Osteocyte (in vitro differentiated cells): ENCODE measurements at regions not wholly inside any gene's neighbourhood (a gene's known extent, or its start where the extent isn't known, plus 50 kb on each side); places are given as distances from the start of the nearest gene placed in this dataset.

Experiments used
- DNase-seq: peaks from one replicate; pipeline ENCODE4 v3.0.0; 2021; ENCODE audit warnings: mixed read lengths; ENCODE audit not compliant: unreplicated experiment; ENCODE audit errors: extremely low spot score
- H3K27ac Mint-ChIP-seq: one replicate; pipeline ENCODE4 v1.8.0; 2021; ENCODE audit warnings: mild to moderate bottlenecking, mixed read lengths; ENCODE audit not compliant: unreplicated experiment
- H3K27me3 Mint-ChIP-seq: one replicate; pipeline ENCODE4 v1.8.0; 2021; ENCODE audit warnings: mixed read lengths; ENCODE audit not compliant: unreplicated experiment
- H3K36me3 Mint-ChIP-seq: one replicate; pipeline ENCODE4 v1.8.0; 2021; ENCODE audit warnings: mixed read lengths; ENCODE audit not compliant: unreplicated experiment
- H3K4me1 Mint-ChIP-seq: one replicate; pipeline ENCODE4 v1.8.0; 2021; ENCODE audit warnings: mixed read lengths; ENCODE audit not compliant: unreplicated experiment
- H3K4me3 Mint-ChIP-seq: one replicate; pipeline ENCODE4 v1.8.0; 2021; ENCODE audit warnings: mild to moderate bottlenecking, moderate library complexity, mixed read lengths; ENCODE audit not compliant: unreplicated experiment
- H3K9me3 Mint-ChIP-seq: one replicate; pipeline ENCODE4 v1.8.0; 2021; ENCODE audit warnings: mixed read lengths; ENCODE audit not compliant: unreplicated experiment
- TF ChIP-seq, protein P1 (sequence below): fragments of 200-600 bp; sonication (generic); IDR thresholded peaks from 2 replicates; pipeline ENCODE4 v1.5.0; 2021; ENCODE audit warnings: antibody characterized with exemption, mild to moderate bottlenecking, moderate library complexity

DNA sequence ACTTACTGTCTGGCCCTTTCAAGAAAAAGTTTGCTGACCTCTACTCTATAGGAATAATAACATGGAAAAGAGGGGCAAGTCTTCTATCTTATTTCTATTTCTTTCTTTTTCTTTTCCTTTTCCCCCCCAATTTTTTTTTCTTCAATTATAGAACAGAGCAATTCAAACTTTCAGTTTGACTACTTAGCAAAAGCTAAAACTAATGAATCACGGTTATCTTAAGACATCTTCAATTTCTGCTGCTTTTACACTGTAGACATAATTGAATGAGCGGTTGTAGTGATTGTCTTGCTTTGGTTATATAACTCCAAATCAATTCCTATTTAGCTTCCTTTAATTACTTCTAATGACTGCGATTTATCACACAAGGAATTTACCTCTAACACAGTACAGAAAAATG lies 74.3 kb upstream of the P2RY1 start:
- Mint-ChIP-seq H3K27ac (no peak overlapping the region), H3K4me3 (no peak overlapping the region), H3K4me1 (no peaks in the 10 kb centered on the region), H3K36me3 (no peaks in the 10 kb centered on the region), H3K27me3 (peaks cover 8% of the 10 kb centered on the region), H3K9me3 (peaks cover 12% of the 10 kb centered on the region)
- no peak for DNase-seq
- TF ChIP-seq, protein P1, sequence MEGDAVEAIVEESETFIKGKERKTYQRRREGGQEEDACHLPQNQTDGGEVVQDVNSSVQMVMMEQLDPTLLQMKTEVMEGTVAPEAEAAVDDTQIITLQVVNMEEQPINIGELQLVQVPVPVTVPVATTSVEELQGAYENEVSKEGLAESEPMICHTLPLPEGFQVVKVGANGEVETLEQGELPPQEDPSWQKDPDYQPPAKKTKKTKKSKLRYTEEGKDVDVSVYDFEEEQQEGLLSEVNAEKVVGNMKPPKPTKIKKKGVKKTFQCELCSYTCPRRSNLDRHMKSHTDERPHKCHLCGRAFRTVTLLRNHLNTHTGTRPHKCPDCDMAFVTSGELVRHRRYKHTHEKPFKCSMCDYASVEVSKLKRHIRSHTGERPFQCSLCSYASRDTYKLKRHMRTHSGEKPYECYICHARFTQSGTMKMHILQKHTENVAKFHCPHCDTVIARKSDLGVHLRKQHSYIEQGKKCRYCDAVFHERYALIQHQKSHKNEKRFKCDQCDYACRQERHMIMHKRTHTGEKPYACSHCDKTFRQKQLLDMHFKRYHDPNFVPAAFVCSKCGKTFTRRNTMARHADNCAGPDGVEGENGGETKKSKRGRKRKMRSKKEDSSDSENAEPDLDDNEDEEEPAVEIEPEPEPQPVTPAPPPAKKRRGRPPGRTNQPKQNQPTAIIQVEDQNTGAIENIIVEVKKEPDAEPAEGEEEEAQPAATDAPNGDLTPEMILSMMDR: no peak

DNA sequence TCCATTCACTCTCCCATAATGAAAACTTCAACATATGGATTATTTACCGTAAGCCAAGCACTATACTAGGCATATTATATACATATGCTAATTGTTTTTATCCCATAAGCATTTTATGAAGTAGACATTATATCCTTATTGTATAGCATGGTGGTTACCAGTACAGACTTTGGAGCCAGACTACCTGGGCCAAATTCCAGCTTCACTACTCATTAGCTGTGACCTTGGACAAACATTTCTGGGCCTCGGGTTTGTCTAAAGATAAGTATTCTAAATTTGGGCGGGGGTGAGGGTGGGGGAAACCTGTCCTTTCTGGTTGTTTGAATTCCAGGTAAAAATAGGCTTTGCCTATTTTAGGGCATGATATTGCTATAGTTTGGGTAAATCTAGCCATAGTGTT lies 66.5 kb upstream of the P2RY1 start:
- Mint-ChIP-seq H3K27me3 (peaks cover 2% of the 10 kb centered on the region), H3K4me3 (no peak overlapping the region), H3K9me3 (peaks cover 14% of the 10 kb centered on the region), H3K4me1 (no peaks in the 10 kb centered on the region), H3K27ac (no peak overlapping the region), H3K36me3 (no peaks in the 10 kb centered on the region)
- TF ChIP-seq, protein P1: no peak
- DNase-seq: no peak

DNA sequence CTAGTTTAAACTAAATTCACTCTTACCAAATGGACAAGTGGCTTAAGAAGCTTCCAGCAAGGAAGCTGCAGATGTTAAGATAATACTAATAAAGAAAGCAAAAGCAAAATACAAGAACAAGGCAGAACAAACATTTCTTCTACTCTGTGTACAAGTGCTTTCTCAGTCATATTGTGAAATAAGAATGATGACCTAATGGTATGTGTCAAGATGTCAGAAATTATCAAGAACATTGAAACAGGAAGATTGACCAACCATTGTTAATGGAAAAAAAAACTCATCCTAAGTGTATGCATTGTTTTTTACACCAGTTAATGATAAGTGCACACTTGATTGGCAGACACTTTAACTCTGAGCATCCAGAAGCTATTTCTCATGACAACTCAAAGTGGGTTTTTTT lies 65.4 kb upstream of the P2RY1 start:
- Mint-ChIP-seq H3K4me1 (no peaks in the 10 kb centered on the region), H3K4me3 (no peak overlapping the region), H3K36me3 (no peaks in the 10 kb centered on the region), H3K27ac (no peak overlapping the region), H3K27me3 (peaks cover 2% of the 10 kb centered on the region), H3K9me3 (peaks cover 10% of the 10 kb centered on the region)
- DNase-seq: no peak
- TF ChIP-seq, protein P1: no peak

DNA sequence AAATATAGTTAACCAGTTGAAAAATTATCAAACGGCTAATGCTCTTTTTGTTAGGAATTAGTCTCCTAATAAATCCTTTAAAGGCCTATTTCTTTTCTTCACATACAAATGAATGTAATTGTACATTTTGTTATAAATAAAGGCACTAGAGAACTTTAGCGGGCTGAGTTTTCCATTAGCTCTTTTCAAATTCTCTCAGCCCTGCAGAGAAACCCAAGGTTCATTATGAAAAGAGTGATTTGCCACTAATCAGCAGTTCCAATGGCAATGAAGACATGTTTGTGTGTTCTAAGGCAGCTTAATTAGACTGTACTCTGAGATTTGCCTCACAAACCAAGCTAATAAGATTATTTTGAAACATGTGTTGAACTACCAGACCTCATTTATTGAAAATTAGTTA lies 64.6 kb upstream of the P2RY1 start:
- Mint-ChIP-seq H3K4me3 (no peak overlapping the region), H3K27me3 (peaks cover 2% of the 10 kb centered on the region), H3K9me3 (peaks cover 5% of the 10 kb centered on the region), H3K4me1 (no peaks in the 10 kb centered on the region), H3K27ac (no peak overlapping the region), H3K36me3 (no peaks in the 10 kb centered on the region)
- TF ChIP-seq, protein P1: no peak
- DNase-seq: no peak

DNA sequence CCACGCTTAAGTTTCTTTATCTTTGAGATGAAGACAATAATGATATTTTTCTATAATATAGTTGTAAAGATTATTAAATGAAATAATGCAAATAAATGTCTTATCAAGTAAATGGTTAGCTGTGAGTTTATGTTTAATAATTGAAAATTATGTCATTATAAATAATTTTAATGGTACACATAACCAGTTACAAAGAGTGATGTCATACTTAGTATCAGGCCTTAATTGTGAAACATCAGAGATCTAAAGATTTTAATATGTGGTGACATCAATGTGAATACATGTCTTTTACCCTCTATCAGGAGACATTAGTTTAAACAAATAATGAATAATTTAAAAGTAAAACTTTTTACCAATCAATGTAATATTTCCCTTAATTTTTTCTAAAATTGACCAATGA lies 63.8 kb upstream of the P2RY1 start:
- H3K4me3 Mint-ChIP-seq: no peak overlapping the region
- H3K27ac Mint-ChIP-seq: no peak overlapping the region
- H3K4me1 Mint-ChIP-seq: no peaks in the 10 kb centered on the region
- H3K9me3 Mint-ChIP-seq: no peaks in the 10 kb centered on the region
- DNase-seq: no peak
- TF ChIP-seq, protein P1: no peak
- no peaks in the 10 kb centered on the region for H3K27me3 Mint-ChIP-seq
- no peaks in the 10 kb centered on the region for H3K36me3 Mint-ChIP-seq
